HG03159 (cell line): ENCODE measurements at regions not wholly inside any gene's neighbourhood (a gene's known extent, or its start where the extent isn't known, plus 50 kb on each side); places are given as distances from the start of the nearest gene placed in this dataset.
"Not testable (repeated sequence)": the region's sequence is repeated elsewhere in the genome, so short reads cannot be mapped to it uniquely, and the experiment has no call there.

Experiments used
- ATAC-seq: cut with Tn5 transposase; IDR thresholded peaks from one replicate; pipeline ENCODE4 v1.9.1; 2021; ENCODE audit warnings: mild to moderate bottlenecking, moderate library complexity; ENCODE audit not compliant: unreplicated experiment

- ATAC-seq, result no peak
Measured at GRCh38 chr16:64731891-64732290, 390.0 kb downstream of the CDH11 start.

DNA sequence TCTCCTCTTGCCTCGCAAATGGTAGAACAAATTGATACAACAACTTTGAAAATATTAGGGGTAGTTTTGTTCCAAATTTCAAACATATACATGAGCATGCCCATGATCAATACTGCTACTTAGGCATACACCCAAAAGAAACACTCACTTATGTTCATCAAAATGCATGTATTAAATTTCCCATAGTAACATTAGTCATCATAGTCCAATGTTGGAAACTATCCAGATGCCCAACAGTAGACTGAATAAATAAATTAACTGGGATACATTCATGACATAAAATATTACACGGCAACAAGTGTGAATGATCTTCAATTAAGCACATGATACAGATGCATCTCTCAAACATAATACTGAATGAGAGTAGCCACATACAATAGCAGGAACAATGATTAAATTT, 391.6 kb downstream of the CDH11 start:
- ATAC-seq, result no peak

DNA sequence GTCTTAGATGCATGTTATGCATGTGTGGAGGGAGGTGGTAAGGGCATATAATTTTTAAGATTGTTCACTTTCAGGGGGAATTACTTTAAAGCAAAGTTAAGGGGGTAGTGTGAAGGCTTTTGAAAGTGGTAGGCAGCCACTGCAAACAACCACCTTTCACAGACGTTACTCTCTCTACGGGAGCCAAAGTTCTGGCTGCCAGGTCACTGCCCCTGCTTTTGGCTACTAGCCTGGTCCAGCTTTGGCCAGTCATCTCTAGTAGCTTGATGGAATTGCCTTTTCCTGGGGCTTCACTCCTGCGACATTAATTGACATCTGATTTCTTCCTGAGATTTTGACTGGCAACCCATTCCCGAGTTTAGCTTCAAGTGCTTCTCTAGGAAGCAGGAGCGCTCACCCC, 397.5 kb downstream of the CDH11 start:
- no peak for ATAC-seq

DNA sequence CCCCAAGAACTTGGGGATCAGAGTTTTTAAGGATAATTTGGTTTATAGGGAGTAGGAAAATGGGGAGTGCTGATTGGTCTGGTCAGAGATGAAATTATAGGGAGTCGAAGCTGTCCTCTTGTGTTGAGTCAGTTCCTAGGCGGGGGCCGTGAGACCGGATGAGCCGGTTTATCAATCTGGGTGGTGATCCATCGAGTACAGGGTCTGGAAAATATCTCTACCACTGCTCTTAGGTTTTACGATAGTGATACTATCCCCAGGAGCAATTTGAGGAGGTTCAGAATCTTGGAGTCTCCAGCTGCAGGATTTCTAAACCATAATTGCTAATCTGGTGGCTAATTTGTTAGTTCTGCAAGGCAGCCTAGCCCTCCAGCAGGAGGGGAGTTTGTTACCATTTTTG, 403.4 kb downstream of the CDH11 start:
- ATAC-seq, result no peak

DNA sequence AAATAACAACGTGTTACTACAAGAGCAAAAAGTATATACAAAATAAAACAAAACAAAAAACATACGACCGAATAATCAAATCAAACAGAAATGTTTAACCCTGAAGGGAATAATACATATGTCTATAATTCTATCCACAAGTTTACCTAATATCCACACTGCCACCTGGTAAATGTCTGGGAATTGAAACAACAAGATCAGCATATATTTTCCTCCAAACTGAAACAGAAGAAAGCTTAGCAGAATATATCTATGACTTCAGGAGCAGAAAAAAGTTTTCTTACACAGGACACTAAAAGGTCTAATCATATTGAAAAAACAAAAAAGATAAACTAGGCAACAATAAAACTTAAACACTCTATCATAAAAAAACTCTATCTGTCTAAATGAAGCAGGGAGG, 404.0 kb downstream of the CDH11 start:
- no peak for ATAC-seq

DNA sequence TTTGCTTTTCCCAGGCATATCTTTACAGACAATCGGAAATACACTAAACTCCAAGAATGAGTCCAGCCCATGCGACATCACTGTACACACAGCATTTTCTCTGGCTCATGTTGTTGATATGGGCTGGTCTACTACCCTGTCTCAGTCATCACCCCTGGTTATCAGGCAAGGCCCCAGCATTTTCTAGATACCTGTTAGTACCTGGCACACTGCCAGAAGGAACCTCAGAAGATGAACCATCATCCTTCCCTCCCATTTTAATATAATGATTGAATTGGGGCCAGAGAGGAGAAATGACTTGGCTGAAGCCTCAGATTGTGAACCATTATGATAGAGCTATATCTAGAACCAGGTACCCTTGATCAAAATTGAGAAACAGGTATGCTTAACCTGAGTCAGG, 406.2 kb downstream of the CDH11 start:
- ATAC-seq, result no peak

GRCh38 chr16:64712026-64712425, 409.8 kb downstream of the CDH11 start:
- no peak for ATAC-seq

DNA sequence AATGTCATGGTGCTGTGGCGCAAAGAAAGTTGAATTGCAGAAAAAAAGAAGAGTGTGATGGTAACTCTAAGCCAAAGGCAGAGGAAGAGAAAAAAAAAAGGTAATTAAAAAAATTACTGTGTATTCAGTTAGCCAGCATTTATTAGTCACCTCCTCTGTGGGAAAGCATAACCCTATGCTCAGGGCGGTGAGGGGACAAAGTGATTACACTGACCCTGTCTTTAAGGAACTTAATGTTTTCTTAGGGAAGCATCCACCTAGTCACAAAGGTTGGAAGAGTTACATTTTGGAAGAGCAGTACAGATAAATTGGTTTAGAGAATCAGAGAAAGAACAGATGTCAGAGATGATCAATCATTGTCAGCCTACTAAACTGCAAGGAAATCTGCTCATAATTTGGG, 410.3 kb downstream of the CDH11 start:
- ATAC-seq, result no peak

- no peak for ATAC-seq
Measured at GRCh38 chr16:64711026-64711425, 410.8 kb downstream of the CDH11 start.

DNA sequence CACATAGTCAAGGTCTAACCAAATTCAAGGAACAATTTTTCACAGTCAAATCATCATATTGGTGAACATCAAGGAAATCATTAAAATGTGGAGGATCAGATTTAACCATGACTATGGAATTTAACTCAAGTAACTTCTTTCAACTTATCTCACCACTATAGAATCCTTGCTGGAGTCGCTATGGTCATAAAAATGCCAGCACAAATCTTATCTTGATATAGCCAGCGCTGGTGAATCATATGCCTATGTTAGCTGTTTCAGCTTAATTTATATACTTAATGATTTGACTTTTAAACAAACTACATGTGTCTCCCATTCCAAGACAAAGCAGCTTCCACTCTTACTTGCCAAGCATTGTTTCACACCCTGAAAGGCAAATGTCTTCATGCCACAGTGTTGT, 416.4 kb downstream of the CDH11 start:
- no peak for ATAC-seq

DNA sequence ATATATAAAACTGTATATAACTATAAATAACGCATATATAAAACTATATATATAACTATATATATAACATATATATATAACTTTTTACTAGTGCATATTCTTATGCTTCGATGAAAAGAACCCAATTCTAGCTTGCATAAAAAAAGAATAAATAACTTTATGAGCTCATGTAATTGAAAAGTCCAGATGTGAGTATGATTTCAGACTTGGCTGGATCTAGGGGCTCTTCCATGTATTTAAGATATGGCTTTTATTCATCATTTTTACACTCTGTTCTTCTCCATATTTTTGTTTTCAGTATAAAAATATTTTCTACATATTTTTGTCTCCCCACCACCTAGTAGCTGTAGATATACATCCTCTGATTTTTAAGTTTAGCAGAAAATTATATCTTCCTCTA, 417.5 kb downstream of the CDH11 start:
- no peak for ATAC-seq

DNA sequence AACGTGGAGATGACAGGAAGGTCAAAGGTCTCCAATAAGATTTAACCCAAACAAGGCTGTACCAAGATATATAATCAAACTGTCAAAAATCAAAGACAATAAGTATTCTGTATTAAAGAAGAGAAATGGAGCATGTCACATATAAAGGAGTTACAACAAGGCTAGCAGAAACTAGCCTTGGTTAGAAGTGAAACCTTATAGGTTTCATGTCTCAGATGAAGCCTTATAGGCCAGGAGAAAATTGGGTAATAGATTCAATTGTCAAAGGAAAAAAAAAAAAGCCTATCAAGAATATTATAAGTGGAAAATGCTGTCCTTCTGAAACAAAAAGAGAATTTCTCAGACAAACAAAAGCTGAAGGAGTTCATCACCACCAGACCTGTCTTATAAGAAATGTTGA, 419.4 kb downstream of the CDH11 start:
- no peak for ATAC-seq

DNA sequence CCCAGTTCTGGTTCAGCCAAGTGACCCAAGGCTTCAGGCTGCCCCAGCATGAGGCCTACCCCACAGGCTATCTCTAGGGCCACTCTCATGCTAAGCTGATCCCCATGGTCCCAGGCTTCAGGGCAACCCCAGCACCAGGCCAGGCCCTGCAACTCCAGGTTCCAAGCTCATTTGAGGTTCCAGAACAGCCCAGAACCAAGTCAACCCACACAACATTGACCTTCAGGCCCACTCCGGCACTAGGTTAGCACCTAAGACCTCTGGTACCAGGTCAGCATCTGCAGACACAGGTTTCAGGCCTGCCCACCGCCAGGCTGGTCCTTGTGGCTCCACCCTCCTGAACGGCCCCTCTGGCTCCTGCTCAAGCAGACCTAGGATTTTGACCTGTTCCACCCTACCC, 421.2 kb downstream of the CDH11 start:
- no peak for ATAC-seq

DNA sequence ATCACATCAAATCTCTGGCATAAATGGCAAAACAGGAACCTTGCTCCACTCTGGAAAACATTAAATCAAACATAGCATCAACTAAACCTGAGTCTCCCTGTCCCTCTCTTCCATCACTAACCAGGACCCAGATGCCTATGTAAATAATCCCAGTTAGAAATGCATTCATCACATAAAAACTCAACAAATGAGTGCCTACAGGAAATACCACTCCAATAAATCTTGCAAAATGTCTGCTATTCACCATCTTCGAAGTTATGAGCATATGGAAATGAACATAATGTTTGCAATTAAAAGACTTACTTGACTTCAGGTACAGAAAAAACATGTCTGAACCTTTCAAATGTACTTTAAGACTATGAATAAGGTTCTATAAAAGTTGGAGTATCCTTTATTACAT, 425.0 kb downstream of the CDH11 start:
- no peak for ATAC-seq

GRCh38 chr16:64695684-64696083, 426.2 kb downstream of the CDH11 start:
- no peak for ATAC-seq

DNA sequence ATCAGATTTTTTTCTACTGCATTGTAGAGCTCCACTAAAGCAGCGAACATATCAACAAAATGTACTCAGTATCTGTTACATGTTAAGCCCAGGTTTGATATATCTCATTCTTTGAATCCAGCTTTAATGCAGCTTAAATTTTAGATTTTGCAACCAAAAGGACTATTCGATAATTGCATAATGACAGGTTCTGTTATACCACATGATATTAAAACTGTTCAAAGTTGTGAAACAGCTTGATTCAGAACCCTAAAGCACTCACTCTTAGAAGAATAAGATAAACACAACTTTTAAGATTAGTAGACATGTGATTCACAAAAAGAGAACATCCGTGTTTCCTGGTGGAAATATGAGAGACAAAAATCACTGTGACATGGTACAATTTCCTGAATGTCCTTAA, 427.9 kb downstream of the CDH11 start:
- no peak for ATAC-seq

DNA sequence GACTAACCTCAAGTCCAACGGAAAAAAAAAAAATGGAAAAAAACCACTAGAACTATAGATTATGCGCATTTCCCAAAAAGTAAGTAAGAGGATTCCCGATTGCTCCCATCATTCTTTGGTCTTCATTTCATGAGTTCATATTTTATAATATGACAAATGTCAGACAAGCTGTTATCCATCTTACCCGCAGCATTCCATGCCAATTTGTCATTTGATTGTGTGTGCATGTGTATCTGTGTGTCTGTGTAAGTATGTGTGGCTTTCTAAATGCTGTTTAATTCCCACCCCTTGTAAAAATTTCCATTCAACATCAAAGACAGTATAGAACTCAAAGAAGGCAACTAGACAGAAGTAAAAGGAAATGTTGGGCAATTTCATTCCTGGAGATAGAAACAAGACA, 434.1 kb downstream of the CDH11 start:
- no peak for ATAC-seq

DNA sequence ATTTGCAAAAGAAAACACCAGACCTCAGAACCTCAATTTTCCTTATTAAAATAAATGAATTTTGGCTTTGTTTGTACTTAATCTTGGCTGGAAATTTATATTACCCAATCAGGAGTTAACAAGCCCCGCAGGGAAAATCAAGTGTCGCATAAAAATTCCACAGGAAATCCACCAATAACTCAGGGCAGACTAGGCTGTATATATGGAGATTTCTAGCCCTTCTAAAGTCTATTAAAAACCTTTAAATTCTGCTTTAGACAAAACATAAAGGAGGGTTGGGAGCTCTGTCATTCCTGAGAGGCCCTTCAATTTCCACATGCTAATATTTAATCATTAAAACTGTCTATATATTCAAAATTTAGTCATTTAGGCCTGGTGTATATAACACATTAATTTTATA, 434.7 kb downstream of the CDH11 start:
- no peak for ATAC-seq

DNA sequence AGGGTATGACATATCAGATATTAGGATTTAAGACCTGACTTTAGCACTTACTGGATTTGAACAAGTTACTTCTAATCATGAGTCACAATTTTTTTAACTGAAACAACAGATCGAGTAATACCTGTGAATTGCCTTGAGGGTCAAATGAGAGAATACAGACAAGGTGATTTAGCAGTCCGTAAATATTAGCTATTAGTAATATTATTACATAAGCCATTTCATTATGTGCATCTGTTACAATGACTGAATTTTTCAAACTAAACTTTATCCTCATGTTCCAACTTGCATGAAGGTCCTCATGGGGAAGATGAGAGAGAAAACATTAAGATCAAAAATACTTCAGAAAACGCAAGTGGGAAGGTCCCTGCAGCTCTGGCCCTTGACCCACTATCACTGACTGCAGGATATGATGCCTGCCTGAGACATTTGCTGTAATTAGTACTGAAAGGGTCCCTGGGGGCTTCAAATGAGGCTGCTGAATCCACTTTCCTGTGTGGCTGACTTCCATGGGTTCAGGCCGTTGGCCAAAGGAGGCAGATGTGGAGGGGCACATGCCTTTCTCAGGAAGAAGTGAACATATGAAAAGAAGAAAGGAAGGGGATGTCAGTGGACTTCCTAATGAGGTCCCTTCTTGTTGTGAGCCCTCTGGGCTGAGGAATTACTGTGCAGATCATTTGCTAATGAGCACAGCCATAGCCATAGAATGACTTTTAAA, 441.7 kb downstream of the CDH11 start:
- no peak for ATAC-seq

DNA sequence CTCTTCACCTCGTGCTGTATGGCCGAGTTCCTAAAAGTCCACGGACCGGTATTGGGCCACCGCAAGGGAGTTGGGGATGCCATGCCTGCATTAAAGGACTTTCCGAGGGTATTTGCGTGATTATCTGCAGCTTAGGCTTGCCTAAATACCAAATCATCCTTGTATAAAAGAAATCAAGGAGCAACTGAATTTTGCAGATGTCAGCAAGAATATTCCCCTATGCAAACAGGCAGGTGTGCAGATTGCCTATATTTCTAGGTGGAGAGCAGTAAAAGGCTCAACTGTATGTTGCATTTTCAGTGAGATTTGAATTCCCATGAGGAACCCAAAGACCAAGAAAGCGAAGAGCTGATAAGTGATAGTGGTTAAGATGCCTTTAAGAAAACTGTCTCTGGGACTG, 452.3 kb downstream of the CDH11 start:
- ATAC-seq, result no peak

DNA sequence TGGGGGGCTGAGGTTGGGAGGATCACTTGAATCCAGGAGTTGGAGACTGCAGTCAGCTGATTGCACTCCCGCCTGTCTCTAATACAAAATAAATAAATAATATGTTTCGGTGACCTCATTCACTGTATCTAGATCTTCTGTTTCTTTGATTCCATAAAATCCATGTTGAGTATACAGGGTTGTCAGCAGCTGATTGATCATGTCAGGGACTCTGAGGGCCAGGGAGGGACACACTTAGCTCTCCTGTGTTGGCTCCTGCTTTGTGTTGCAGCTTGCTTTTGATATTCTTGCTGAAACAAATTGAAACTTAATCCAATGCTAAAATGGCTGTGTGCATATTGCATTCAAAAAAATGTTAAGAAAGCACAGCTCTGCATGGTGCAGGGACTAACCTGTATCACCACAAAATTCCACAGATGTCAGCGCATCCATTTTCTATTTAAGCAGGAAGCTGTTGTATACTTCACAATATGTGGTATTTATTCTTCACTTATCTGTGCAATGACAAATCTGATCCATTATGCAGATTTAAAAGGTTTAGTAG, 454.5 kb downstream of the CDH11 start:
- no peak for ATAC-seq

DNA sequence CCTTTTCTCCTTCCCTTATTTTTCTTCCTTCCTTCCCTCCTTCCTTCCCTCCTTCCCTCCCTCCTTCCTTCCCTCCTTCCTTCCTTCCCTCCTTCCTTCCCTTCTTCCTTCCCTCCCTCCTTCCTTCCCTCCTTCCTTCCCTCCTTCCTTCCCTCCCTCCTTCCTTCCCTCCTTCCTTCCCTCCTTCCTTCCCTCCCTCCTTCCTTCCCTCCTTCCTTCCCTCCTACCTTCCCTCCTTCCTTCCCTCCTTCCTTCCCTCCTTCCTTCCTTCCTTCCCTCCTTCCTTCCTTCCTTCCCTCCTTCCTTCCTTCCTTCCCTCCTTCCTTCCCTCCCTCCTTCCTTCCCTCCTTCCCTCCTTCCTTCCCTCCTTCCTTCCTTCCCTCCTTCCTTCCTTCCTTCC, 459.6 kb downstream of the CDH11 start:
- not testable (repeated sequence) for ATAC-seq

- no peak for ATAC-seq
Measured at GRCh38 chr16:64659866-64660265, 462.0 kb downstream of the CDH11 start.
